ENCODE measurements at regions not wholly inside any gene's neighbourhood (a gene's known extent, or its start where the extent isn't known, plus 50 kb on each side); places are given as distances from the start of the nearest gene placed in this dataset.

DNA sequence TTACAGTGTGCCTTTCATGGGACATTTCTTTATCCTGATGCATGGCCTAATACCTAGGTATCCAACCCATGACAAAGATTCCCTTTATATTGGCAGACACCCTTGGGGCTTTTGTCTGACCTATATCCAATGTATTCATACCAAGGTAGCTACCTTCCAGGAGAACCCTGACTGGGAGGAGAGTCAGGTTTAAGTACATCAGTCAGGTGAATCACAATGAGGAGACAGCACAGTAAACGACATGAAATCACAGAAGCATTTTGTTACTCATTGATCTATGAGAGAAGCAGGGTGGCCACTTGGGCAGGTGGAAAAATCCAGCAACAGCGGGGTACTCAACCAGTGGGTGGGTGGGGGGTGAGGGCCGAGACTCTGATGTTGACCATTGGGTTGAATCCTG lies 527.4 kb upstream of the ATXN8OS start:
- TF ChIP-seq POLR2A (IDR thresholded peaks at IDR 0.05; ENCODE audit: extremely low read depth, insufficient read length), result no peak
- TF ChIP-seq, protein P1, sequence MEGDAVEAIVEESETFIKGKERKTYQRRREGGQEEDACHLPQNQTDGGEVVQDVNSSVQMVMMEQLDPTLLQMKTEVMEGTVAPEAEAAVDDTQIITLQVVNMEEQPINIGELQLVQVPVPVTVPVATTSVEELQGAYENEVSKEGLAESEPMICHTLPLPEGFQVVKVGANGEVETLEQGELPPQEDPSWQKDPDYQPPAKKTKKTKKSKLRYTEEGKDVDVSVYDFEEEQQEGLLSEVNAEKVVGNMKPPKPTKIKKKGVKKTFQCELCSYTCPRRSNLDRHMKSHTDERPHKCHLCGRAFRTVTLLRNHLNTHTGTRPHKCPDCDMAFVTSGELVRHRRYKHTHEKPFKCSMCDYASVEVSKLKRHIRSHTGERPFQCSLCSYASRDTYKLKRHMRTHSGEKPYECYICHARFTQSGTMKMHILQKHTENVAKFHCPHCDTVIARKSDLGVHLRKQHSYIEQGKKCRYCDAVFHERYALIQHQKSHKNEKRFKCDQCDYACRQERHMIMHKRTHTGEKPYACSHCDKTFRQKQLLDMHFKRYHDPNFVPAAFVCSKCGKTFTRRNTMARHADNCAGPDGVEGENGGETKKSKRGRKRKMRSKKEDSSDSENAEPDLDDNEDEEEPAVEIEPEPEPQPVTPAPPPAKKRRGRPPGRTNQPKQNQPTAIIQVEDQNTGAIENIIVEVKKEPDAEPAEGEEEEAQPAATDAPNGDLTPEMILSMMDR (IDR thresholded peaks at IDR 0.05; ENCODE audit: low read depth, low read length), result no peak
